H9 (cell line): ENCODE measurements at regions not wholly inside any gene's neighbourhood (a gene's known extent, or its start where the extent isn't known, plus 50 kb on each side); places are given as distances from the start of the nearest gene placed in this dataset.

ENCODE experiments used
- DNase-seq: peaks from one replicate; pipeline ENCODE4 v3.0.0-alpha.2; 2017
- H2AFZ ChIP-seq: one replicate; pipeline ENCODE4 v1.6.1; 2013; ENCODE audit warnings: mild to moderate bottlenecking, low read length, control low read depth, moderate library complexity
- H2AK5ac ChIP-seq: 2 replicates; pipeline ENCODE4 v1.6.1; 2013; ENCODE audit warnings: low read length, control low read depth, mixed read lengths; ENCODE audit not compliant: insufficient read length
- H2BK120ac ChIP-seq: one replicate; pipeline ENCODE4 v1.6.1; 2013; ENCODE audit warnings: low read depth, mild to moderate bottlenecking, low read length, control low read depth, inconsistent platforms; ENCODE audit not compliant: poor library complexity, severe bottlenecking
- H2BK12ac ChIP-seq: 2 replicates; pipeline ENCODE4 v1.6.1; 2013; ENCODE audit warnings: low read length, control low read depth, mixed read lengths, low read depth; ENCODE audit not compliant: insufficient read length
- H2BK15ac ChIP-seq: 2 replicates; pipeline ENCODE4 v1.6.1; 2013; ENCODE audit warnings: low read depth, low read length, control low read depth
- H2BK20ac ChIP-seq: one replicate; pipeline ENCODE4 v1.6.1; 2013; ENCODE audit warnings: low read depth, mild to moderate bottlenecking, low read length, control low read depth, inconsistent platforms; ENCODE audit not compliant: poor library complexity, severe bottlenecking
- H2BK5ac ChIP-seq: 2 replicates; pipeline ENCODE4 v1.6.1; 2013; ENCODE audit warnings: low read length, control low read depth, mixed read lengths; ENCODE audit not compliant: insufficient read length
- H3K14ac ChIP-seq: 2 replicates; pipeline ENCODE4 v1.6.1; 2013; ENCODE audit warnings: low read length, control low read depth; ENCODE audit not compliant: insufficient read depth
- H3K18ac ChIP-seq: 2 replicates; pipeline ENCODE4 v1.6.1; 2013; ENCODE audit warnings: low read depth, mild to moderate bottlenecking, mixed read lengths, low read length, control low read depth; ENCODE audit not compliant: insufficient read length
- H3K23ac ChIP-seq: 2 replicates; pipeline ENCODE4 v1.6.1; 2013; ENCODE audit warnings: low read length, control low read depth, mixed read lengths, low read depth; ENCODE audit not compliant: insufficient read length
- H3K23me2 ChIP-seq: 2 replicates; pipeline ENCODE4 v1.6.1; 2013; ENCODE audit warnings: low read depth, mild to moderate bottlenecking, mixed read lengths, low read length, control low read depth; ENCODE audit not compliant: insufficient read length, poor library complexity, severe bottlenecking
- H3K27ac ChIP-seq: 2 replicates; pipeline ENCODE4 v1.5.1; 2013; ENCODE audit warnings: low read length, control low read depth, mixed read lengths, low read depth; ENCODE audit not compliant: insufficient read length
- H3K27me3 ChIP-seq: 2 replicates; pipeline ENCODE4 v1.6.1; 2013; ENCODE audit warnings: low read length, control low read depth, inconsistent platforms; ENCODE audit not compliant: insufficient read depth
- H3K4ac ChIP-seq: 2 replicates; pipeline ENCODE4 v1.6.1; 2013; ENCODE audit warnings: low read depth, mild to moderate bottlenecking, control low read depth, inconsistent platforms, low read length, moderate library complexity
- H3K4me1 ChIP-seq: 2 replicates; pipeline ENCODE4 v1.6.1; 2013; ENCODE audit warnings: low read length, control low read depth, inconsistent platforms; ENCODE audit not compliant: insufficient read depth
- H3K4me2 ChIP-seq: 2 replicates; pipeline ENCODE4 v1.6.1; 2013; ENCODE audit warnings: low read length, control low read depth, mixed read lengths; ENCODE audit not compliant: insufficient read length, insufficient read depth
- H3K56ac ChIP-seq: 2 replicates; pipeline ENCODE4 v1.6.1; 2013; ENCODE audit warnings: low read depth, mild to moderate bottlenecking, mixed read lengths, low read length, control low read depth; ENCODE audit not compliant: insufficient read length
- H3K79me1 ChIP-seq: 2 replicates; pipeline ENCODE4 v1.6.1; 2013; ENCODE audit warnings: low read depth, mild to moderate bottlenecking, moderate library complexity, low read length, control low read depth, inconsistent platforms; ENCODE audit not compliant: insufficient read depth, poor library complexity, severe bottlenecking
- H3K79me2 ChIP-seq: 2 replicates; pipeline ENCODE4 v1.6.1; 2013; ENCODE audit warnings: low read length, control low read depth, inconsistent platforms; ENCODE audit not compliant: insufficient read depth
- H3K9ac ChIP-seq: 2 replicates; pipeline ENCODE4 v1.6.1; 2013; ENCODE audit warnings: low read length, control low read depth, mixed read lengths; ENCODE audit not compliant: insufficient read length; ENCODE audit errors: extremely low read depth
- H3K9me3 ChIP-seq: one replicate; pipeline ENCODE4 v1.6.1; 2013; ENCODE audit warnings: low read depth, low read length, inconsistent platforms; ENCODE audit not compliant: control insufficient read depth
- H3T11ph ChIP-seq: one replicate; pipeline ENCODE4 v1.6.1; 2013; ENCODE audit warnings: mild to moderate bottlenecking, low read length, control low read depth, inconsistent platforms
- H4K20me1 ChIP-seq: one replicate; pipeline ENCODE4 v1.6.1; 2013; ENCODE audit not compliant: control insufficient read depth, insufficient read length, insufficient read depth
- H4K5ac ChIP-seq: 2 replicates; pipeline ENCODE4 v1.6.1; 2013; ENCODE audit warnings: low read depth, mild to moderate bottlenecking, mixed read lengths, low read length, control low read depth; ENCODE audit not compliant: insufficient read length
- H4K8ac ChIP-seq: replicated peaks from 2 replicates; pipeline ENCODE4 v1.6.1; 2013; ENCODE audit warnings: low read length, control low read depth, mixed read lengths, low read depth; ENCODE audit not compliant: insufficient read length
- H4K91ac ChIP-seq: 2 replicates; pipeline ENCODE4 v1.6.1; 2013; ENCODE audit warnings: low read depth, mild to moderate bottlenecking, moderate library complexity, mixed read lengths, low read length, control low read depth; ENCODE audit not compliant: insufficient read length
- H3K27ac Mint-ChIP-seq, 3 experiments: 2 replicates in 2 of 3; 3 replicates in 1 of 3; pipeline ENCODE4 v1.8.0; 2020 to 2021; ENCODE audit warnings: mixed read lengths in 3 of 3, mild to moderate bottlenecking in 1 of 3, moderate library complexity in 1 of 3
- H3K27me3 Mint-ChIP-seq: 2 replicates; pipeline ENCODE4 v1.8.0; 2021; ENCODE audit warnings: low read depth, mild to moderate bottlenecking, moderate library complexity, mixed read lengths
- H3K36me3 Mint-ChIP-seq, 3 experiments: 2 replicates in 2 of 3; 3 replicates in 1 of 3; pipeline ENCODE4 v1.8.0; 2020 to 2021; ENCODE audit warnings: low read depth in 3 of 3, mixed read lengths in 3 of 3; ENCODE audit not compliant: insufficient read depth in 1 of 3
- H3K4me1 Mint-ChIP-seq, 2 experiments: 2 replicates each; pipeline ENCODE4 v1.8.0; 2020; ENCODE audit warnings: mixed read lengths in 2 of 2
- H3K4me3 Mint-ChIP-seq, 2 experiments: 2 replicates in 1 of 2; 3 replicates in 1 of 2; pipeline ENCODE4 v1.8.0; 2020 to 2021; ENCODE audit warnings: mild to moderate bottlenecking in 2 of 2, mixed read lengths in 2 of 2, moderate library complexity in 1 of 2
- H3K9me3 Mint-ChIP-seq, 2 experiments: 2 replicates in 1 of 2; 3 replicates in 1 of 2; pipeline ENCODE4 v1.8.0; 2020; ENCODE audit warnings: mild to moderate bottlenecking in 2 of 2, mixed read lengths in 2 of 2, moderate library complexity in 1 of 2
- CTCF ChIP-seq: fragments of 200-600 bp; sonication (generic); conservative IDR thresholded peaks from 3 replicates; pipeline ENCODE4 v1.8.0; 2021; ENCODE audit warnings: antibody characterized with exemption, mild to moderate bottlenecking
- WGBS: extraction: QIAGEN DNeasy Blood & Tissue Kit; methylation state at CpG from one replicate; pipeline ENCODE4 v1.1.7; 2013; ENCODE audit warnings: missing lambda C conversion rate, low lambda C conversion rate, mixed read lengths; ENCODE audit not compliant: insufficient read length; ENCODE audit errors: extremely low coverage; 5-methylcytosine and 5-hydroxymethylcytosine counted together

GRCh38 chr1:216855810-216856209, 132.6 kb upstream of the ESRRG start:
- H4K91ac ChIP-seq, result no peak overlapping the region
- H3K27me3 Mint-ChIP-seq, result no peaks in the 10 kb centered on the region
- H3K79me2 ChIP-seq, result no peaks in the 10 kb centered on the region
- peak overlapping the region; percentile 32 to 90 (median 46); a peak in 4 of 7 replicates for H3K27ac Mint-ChIP-seq
- no peak overlapping the region for H2BK15ac ChIP-seq
- no peaks in the 10 kb centered on the region for H3K9me3 Mint-ChIP-seq
- WGBS, result no CpG with 5 or more reads among the region's 3 CpGs
- no peaks in the 10 kb centered on the region for H4K20me1 ChIP-seq
- no peak overlapping the region for H3K27ac ChIP-seq
- no peak overlapping the region for H2BK20ac ChIP-seq
- no peaks in the 10 kb centered on the region; a peak in 1 of 7 replicates for H3K36me3 Mint-ChIP-seq
- DNase-seq, result no peak
- H4K8ac ChIP-seq, result no peak overlapping the region
- H3K4me2 ChIP-seq, result no peak overlapping the region
- peaks cover 44 to 52% of the 10 kb centered on the region in 2 experiments for H3K4me1 Mint-ChIP-seq
- H3K18ac ChIP-seq, result no peak overlapping the region
- peaks cover 9% of the 10 kb centered on the region; the same call in 1 of the 2 replicates for H3K4me1 ChIP-seq
- no peaks in the 10 kb centered on the region for H3K27me3 ChIP-seq
- no peak overlapping the region for H2AK5ac ChIP-seq
- no peak overlapping the region for H3K56ac ChIP-seq
- no peak overlapping the region for H2AFZ ChIP-seq
- H3K4me3 Mint-ChIP-seq, result no peak overlapping the region
- no peak overlapping the region for H3T11ph ChIP-seq
- no peak overlapping the region for H4K5ac ChIP-seq
- TF ChIP-seq CTCF, result no peak
- no peak overlapping the region for H3K23ac ChIP-seq
- no peaks in the 10 kb centered on the region for H3K9me3 ChIP-seq
- no peak overlapping the region for H2BK5ac ChIP-seq
- H3K4ac ChIP-seq, result no peak overlapping the region
- no peak overlapping the region for H2BK12ac ChIP-seq
- no peak overlapping the region for H2BK120ac ChIP-seq
- H3K14ac ChIP-seq, result no peak overlapping the region
- H3K23me2 ChIP-seq, result no peaks in the 10 kb centered on the region
- H3K9ac ChIP-seq, result no peak overlapping the region
- H3K79me1 ChIP-seq, result no peaks in the 10 kb centered on the region
